GM21423 (cell line): ENCODE measurements at regions not wholly inside any gene's neighbourhood (a gene's known extent, or its start where the extent isn't known, plus 50 kb on each side); places are given as distances from the start of the nearest gene placed in this dataset.

Experiments
- ATAC-seq: cut with Tn5 transposase; IDR thresholded peaks from one replicate; pipeline ENCODE4 v1.9.1; 2021; ENCODE audit warnings: mild to moderate bottlenecking, moderate library complexity; ENCODE audit not compliant: unreplicated experiment

DNA sequence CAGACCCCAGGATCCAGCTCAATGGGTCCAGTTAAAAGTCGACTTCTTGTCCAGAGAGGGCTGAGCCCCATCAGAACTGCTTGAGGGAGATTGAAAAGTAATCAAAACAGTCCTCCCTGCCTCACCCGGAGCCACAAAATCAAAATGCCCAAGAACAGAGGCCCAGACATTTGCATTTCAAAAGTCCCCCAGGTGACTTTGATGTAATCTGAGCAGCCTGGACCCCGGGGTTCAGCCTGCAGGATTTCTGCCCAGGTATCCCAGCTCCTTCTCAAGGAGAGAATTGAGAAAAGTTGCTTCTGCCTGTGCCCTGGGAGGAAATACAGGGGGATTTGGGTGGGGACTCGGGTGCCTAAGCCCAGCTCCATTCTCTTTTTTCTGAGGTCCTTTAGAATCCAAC is 1385.0 kb downstream of the TBC1D22A start:
- ATAC-seq = no peak

DNA sequence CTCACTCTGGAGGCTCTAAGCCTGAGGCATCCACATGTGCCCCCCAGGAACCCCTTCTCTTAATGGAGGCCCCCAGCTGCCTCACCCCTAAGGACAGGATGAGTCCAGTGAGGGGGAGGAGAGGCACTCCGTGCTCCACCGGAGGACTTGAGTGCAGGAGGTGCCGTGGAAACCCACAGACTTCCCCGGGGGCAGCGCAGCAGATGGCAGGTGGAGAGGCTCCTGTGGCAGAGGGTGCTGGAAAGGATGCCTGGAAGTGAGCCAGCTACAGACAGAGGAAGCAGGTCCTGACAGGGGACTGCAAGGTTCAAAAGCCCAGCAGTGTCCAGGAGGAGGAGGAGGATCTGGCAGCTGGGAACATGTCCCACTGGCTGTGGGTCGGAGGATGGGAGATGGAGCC is 1384.0 kb downstream of the TBC1D22A start:
- ATAC-seq = no peak

DNA sequence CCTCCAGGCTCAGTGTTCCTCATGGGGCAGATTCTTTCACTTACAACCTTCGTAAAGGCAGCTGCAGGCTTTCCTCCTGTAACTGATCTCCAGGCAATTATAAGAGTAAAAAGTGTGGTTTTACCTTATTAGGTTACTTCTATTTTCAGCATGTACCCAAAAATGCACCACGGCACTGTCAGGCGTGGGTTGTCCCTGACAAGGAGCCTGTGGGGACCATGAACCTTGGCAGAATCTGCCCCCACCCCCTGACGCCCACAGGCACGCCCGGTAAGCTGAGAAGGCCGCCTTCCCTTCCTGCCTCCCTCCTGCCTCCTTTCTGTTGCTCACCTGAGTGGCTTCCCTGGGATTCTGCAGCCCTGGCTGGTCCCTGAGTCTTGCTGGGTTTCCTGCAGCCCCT is 1383.3 kb downstream of the TBC1D22A start:
- ATAC-seq = no peak

- ATAC-seq = no peak
These were observed 1381.9 kb downstream of the TBC1D22A start for GRCh38 chr22:48144318-48144717.

DNA sequence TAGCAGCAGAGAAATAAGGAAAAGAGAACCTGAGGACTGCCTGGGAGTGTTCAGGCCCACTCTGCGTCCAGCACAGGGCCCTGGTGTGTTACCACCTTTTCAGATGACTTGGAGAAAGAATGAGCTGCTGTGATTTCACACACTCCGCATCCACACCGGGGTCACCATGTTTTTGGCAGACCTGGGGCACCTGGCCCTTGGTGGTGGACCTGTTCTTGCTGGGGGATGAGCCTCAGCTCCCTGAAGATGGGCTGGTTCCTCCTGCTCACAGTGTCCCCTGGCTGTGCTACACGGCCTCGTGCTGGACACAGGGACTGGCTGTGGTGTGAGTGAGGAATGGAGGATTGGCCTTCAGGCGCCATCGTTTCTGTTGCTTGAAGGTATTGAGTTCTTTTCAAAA is 1381.4 kb downstream of the TBC1D22A start:
- no peak for ATAC-seq

DNA sequence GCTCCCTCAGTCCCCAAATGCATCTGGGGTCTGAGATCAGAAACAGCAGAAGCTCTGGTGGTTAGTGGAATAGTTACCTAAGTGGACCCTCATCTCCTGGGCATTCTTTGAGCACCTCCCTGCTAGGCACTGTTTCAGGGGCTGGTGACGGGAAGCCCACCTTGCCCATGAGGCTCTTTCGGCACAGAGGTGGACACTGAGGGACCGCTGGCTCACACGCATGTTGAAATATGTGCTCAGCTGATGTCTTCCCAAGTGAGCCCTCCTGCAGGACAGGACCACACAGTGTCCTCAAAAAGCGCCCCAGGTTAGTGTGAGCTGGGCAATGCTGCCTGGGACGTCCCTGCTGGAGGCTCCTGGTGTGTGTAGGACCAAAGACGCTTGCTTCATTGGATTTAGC is 1379.9 kb downstream of the TBC1D22A start:
- no peak for ATAC-seq

- no peak for ATAC-seq
These were observed 1378.9 kb downstream of the TBC1D22A start for GRCh38 chr22:48141301-48141700.

DNA sequence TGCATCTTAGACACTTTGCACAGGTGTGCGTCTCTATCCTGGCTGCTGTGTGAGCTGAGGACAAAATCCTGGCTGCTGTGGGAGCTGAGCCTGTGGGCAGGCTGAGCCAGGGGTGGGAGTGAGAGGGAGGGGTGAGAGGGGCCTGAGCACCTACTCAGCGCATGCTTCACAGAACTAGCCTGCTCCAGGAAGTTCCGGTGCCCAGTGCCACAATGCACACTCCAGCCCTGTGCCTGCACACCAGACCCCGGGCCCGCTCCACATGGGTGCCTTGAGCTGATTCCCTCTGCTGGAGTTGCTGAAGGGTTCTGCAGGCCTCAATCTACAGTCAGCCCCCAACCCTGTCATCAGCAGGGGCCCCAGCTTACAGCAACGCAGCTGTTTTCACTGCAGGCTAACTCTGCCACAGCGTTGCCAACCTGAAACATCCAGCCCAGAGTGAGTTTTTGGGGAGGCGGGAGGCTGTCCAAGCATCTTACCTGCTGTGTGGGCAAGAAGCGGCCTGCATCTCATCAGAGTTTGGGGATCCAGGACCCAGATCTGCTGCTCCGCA is 1377.9 kb downstream of the TBC1D22A start:
- no peak for ATAC-seq

DNA sequence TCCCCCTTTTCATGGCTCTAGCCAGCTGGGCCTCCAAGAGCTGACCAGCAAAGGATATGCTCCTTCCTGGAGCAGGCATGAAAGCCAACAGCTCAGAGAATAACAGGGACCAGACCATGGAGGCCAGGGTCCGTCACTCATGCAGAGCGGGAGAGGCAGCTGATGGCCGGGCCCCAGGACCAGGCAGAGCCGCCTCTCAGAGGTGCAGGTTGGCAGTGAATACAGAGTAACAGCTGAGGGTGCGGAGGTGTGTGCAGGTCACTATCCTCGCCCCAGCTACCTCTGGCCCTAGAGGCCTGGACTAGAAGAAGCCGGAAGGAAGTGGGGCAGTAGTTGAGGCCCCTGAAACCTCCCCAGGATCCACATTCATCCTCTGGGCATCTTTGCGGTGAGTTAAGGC is 1377.3 kb downstream of the TBC1D22A start:
- ATAC-seq = no peak

- no peak for ATAC-seq
These were observed 1376.4 kb downstream of the TBC1D22A start for GRCh38 chr22:48138855-48139254.

DNA sequence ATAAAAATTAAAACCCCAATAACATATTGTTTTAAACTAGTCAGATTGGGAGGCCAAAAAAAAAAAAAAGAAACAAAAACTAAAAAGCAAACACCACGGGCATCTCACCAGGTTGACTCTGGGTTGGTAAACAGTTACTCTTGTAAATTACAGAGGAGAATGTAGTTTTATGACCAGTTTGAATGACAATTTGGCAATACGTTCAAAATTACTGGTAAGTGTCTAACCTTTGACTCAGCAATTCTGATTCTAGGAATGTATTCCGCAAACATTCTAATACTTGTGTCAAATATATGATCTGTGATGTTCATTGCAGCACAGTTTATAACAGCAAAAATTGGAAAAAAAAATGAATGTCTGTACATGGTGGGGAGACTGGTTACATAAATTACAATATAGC is 1376.0 kb downstream of the TBC1D22A start:
- ATAC-seq = no peak

- ATAC-seq = no peak
These were observed 1375.2 kb downstream of the TBC1D22A start for GRCh38 chr22:48137640-48138039.

- no peak for ATAC-seq
These were observed 1373.1 kb downstream of the TBC1D22A start for GRCh38 chr22:48135592-48135991.

DNA sequence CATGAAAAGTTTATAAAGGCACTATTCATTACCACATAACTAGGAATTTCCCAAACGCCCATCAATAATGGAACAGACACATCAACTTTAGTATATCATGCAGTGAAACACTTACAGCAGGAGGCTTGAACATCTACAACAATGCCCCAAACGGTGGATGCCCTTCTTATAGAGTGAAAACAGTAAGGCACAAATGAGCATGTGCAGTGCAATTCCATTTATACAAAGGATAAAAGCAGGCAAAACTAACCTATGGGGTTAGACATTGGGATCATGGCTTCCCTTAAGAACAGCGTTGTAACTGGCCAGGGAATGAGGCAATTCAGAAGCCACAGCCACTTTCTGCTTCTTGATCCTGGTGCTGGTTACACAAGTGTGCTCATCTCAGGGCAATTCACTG is 1363.0 kb downstream of the TBC1D22A start:
- no peak for ATAC-seq

DNA sequence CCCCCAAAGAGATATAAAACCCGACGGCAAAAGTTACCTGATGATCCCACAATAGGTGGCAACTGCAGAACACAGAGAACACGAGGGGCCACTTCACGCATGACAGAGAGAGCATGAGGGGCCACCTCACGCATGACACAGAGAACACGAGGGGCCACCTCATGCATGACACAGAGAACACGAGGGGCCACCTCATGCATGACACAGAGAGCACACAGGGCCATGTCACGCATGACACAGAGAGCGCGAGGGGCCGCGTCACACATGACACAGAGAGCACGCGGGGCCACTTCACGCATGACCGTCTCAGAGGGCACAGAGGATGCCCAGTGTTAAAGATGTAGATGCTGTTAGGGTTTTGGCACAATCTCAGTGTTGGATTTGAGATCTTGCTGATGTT is 1359.5 kb downstream of the TBC1D22A start:
- ATAC-seq = no peak

DNA sequence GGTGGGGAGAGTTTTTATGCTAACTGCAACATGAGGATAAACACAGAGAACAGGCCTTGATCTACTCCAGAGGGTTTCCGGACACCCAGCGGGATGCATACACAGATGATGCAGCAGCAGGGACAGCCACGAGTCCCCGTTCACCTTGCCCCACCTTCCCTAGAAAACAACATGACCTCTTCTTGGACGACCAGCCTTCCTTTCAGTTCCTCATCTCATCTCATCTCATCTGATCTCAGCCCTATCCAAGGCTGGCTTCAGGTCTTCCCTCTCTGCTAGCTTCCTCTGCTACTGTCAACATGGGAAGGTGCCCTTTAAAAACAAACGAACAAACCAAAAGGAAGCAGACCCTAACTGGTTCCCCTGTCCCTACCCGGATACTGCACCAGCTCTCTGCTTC is 1356.2 kb downstream of the TBC1D22A start:
- no peak for ATAC-seq

GRCh38 chr22:48116871-48117270 is 1354.4 kb downstream of the TBC1D22A start:
- no peak for ATAC-seq

GRCh38 chr22:48112687-48113521 is 1350.5 kb downstream of the TBC1D22A start:
- no peak for ATAC-seq

DNA sequence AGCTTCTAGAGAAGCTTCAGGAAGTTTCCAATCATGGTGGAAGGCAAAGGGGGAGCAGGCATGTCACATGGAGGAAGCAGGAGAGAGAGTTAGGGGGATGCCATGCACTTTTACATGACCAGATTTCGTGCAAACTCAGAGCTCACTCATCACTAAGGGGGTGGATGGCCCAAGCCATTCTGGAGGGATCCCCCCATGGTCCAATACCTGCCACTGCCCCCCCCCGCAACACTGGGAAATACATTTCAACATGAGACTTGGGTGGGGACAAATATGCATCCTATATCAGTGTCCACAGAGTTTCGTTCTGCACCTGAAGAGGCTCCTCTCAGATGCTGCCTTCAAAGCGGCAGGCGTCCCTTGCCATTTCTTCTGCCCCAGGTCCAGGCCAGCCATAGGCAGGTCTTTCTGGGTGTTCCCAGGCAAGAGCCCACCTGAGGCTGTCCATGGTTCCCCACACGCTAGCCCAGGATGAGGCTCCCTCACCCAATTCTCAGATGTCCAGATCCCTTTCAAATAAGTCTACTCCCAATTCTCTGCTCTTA is 1344.3 kb downstream of the TBC1D22A start:
- ATAC-seq = no peak

GRCh38 chr22:48106215-48106614 is 1343.8 kb downstream of the TBC1D22A start:
- no peak for ATAC-seq

- no peak for ATAC-seq
These were observed 1342.8 kb downstream of the TBC1D22A start for GRCh38 chr22:48105259-48105658.

- ATAC-seq = no peak
These were observed 1342.3 kb downstream of the TBC1D22A start for GRCh38 chr22:48104766-48105165.
